ENCODE measurements at regions not wholly inside any gene's neighbourhood (a gene's known extent, or its start where the extent isn't known, plus 50 kb on each side); places are given as distances from the start of the nearest gene placed in this dataset.

DNA sequence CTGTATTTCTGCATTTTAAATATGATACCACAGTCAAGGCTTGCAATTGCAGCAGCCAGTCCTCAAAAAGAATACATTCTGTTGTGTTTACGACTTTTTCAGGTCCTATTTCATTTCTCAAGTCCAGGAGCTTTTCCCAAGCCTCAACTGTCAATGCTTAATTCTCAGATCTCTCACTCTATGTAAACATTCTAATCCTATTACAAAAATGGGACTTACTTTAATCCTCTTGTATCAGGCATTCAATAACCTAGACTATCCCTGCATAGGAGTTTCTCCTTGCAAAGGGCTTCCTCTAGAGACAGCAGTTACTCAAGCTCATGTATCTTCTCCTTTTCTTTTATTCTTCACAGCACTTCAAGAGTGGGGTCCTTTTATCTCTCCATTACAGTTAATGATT is 1293.0 kb downstream of the GRIK2 start:
- intact Hi-C loops (cut with micrococcal nuclease), result no loop called here

DNA sequence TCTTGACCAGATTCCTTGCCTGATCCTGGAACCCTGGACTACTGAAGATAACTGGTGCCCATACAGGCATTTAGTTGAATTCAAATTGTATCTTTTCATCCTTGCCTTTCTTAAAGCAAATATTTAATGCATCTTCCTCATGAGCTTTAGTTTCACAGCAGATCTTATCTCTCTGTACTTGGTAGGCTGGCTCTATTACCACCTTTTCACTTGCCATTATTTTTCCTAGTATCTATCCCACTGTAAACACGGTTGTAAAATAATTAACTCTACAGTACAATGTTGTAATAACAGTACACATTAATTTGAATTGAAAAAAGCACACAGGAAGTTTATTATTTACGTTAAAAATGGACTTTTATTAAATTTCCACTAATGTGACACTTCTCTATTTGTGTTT is 1286.9 kb downstream of the GRIK2 start:
- intact Hi-C loops (cut with micrococcal nuclease), result no loop called here

DNA sequence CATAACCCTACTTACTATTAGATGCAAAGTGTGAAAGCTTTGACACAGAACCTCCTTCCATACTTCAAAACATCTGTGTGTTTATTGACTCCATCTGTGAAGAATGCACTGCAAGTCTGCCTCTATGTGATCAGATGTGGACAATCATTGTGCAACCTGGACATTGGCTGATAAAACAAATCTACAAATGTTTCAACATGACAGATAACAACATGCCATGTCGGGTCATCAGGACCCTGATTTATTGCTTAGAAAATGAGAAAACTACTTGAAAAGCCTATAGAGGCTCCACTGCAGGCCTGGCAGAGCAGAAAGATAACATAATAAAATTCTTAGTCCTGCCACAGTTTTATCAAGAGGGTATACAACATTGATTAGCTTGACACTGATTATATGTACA is 1286.4 kb downstream of the GRIK2 start:
- intact Hi-C loops (cut with micrococcal nuclease), result no loop called here

DNA sequence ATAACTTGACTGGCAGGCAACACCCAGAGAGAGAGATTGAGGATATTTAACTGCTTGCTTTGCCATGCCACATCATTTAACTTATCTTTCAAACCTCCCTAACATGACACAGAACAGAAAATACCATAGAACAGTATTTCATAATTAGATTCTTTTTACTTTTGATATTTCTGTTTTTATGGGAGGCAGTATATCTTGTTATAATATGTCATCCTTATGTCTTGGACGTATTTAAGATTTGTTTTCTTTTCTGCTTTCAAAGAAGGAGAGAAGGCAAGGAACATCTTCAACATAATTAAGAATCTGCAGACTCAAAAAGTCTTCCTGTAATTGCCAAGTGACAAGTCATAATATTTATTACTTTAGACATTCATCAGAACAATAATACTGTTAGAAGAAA is 1283.7 kb downstream of the GRIK2 start:
- intact Hi-C loops (cut with micrococcal nuclease), result no loop called here

DNA sequence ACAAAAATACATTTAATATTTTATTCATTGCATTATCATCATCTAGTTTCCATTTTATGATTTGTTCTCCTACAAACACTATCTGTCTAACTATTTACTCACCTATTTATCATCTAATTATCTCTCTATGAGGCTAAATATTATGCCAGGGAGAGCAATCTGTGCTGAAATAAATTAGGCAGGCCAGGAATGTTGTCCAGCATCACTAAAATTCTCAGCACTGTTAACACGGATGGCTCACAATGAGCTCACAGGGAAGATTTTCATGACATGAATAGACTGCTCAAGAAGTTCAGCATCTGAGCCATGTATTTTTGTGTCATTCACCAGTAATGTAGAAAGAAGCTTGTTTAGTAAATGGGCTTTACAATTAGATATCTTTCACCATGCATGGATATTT is 1277.2 kb downstream of the GRIK2 start:
- intact Hi-C loops (cut with micrococcal nuclease), result no loop called here

DNA sequence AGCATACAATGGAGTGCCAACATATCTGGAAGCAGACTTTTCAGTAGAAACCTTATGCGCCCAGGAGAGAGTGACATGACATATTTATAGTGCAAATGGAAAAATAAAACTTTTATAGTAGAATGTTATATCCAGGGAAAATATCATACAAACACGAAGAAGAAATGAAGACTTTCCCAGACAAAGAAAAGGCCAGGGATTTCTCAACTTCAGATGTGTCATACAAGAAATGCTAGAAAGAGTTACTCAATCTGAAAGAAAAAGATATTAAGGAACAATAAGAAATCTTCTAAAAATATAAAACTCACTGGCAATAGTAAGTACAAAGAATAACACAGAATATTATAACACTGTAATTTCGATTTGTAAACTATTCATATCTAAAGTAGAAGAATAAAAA is 1269.3 kb downstream of the GRIK2 start:
- intact Hi-C loops (cut with micrococcal nuclease), result no loop called here

DNA sequence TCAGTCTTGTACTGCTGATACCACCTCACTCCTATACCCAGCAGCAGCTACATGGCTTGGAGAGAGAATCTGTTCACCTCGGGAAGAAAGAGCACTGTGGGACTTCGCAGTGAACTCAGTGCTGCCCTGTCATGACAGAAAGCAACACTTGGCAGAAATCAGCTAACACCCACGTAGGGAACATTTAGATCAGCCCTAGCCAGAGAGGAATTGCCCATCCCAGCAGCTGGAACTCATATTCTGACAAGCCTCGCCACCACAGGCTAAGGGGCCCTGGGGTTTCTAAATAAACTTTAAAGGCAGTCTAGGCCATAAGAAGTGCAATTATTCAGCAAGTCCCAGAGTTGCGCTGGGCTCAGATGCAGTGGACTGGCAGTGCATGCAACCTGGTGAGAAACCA is 1266.8 kb downstream of the GRIK2 start:
- intact Hi-C loops (cut with micrococcal nuclease), result no loop called here

DNA sequence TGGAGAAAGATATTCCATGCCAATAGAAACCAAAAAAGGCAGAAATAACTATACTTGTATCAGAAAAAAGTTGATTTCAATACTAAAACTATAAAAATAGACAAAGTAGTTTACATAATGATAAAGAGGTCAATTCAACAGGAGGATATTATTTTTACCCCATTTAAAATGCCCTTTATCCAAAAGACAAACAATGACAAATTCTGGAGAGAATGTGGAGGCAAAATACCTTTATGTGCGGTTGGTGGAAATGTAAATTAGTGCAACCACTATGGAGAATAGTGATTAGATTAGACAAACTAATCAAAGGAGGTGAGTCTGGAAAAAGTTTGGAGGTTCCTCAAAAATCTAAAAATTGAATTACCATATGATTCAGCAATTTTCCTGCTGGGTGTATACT is 1262.3 kb downstream of the GRIK2 start:
- intact Hi-C loops (cut with micrococcal nuclease), result no loop called here

DNA sequence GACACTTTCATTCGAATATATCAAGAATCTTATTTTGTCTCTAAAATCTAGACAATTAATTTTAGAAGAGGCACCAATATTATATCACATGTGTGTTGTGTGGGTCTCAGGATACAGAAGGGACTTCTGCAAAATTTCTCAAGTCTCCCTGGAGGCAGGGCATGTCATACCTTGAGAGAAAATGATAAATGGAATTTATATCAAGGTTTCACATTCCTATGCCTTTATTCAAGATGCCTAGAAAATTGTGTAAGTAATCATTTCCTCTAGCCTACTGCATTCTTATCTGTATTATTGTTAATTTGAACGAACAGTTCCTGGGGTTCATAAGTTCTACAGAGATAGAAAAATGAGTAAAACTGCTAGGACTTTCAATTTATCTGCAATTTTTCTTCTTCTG is 1247.9 kb downstream of the GRIK2 start:
- intact Hi-C loops (cut with micrococcal nuclease), result no loop called here

DNA sequence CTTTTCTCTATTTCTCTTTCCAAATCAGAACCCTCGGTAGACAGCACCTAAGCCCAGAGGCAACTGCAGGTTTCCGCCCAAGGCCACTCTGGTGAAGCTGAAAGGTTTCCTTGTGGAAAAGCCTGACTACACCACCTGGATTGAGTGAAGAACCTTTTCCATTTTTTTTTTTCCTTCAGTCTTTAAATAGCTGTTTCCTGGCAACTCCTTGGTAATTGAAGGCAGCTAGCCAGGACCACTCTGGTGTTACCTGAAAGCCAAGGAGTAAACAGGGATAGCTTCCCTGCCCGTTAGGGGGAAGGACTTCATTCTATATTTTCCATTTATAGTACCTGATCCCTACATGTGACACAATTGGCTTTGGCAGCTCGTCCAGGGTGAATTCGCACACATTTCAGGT is 1238.4 kb downstream of the GRIK2 start:
- intact Hi-C loops (cut with micrococcal nuclease), result no loop called here

DNA sequence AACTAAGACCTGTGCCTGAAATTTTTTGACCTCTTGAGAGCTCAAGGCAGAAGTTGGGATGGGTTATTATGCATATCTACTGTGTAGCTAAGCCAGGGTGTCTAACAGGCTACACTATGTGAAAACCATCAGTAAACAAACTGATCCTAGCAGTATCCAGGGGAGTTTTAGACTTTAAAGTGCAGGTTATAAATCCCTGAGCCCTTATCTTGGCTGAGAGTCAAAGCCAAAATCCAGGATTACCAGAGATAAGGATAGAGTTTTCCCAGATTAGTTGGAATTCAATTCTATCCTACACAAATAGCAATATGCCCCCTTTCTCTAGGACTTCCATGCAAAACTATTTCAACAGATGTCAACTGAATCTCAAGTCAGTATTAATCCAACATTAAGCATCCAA is 1229.7 kb downstream of the GRIK2 start:
- intact Hi-C loops (cut with micrococcal nuclease), result no loop called here

DNA sequence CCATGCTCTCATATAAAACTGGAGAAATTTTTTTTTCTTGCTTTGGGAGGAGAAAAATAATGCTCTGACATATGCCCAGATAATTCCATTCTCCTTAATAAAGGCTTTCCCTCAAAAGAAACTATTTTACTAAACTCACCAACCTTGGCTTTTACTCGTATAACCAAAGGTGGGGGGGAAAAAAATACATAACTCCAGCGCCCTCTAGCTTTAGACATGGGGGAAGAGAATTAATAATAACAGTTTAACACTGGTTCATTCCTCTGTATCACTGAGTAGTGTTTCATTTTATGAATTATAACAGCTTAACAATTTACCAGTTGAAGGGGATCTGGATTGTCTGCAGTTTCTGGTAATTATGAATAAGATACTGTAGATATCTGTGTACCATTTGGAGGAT is 1226.1 kb downstream of the GRIK2 start:
- intact Hi-C loops (cut with micrococcal nuclease), result no loop called here

DNA sequence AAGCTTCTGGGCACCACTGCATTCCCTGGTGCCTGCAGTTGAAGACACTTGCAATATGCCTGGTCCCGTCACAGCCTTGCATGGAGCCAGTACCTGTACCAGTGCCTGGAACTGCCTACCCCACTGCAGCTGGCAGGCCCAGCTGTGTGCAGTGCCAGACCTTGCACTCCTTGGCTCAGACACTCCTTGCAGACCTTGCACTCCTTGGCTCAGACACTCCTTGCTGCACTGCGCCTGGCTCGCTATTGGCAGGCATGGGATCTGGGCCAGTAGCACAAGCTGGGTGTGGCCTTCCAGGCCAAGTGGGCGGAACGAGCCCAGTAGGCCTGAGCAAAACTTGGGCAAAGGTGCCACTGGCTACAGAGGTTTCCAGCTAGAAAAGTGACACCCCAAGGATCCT is 1189.1 kb downstream of the GRIK2 start:
- intact Hi-C loops (cut with micrococcal nuclease), result no loop called here

DNA sequence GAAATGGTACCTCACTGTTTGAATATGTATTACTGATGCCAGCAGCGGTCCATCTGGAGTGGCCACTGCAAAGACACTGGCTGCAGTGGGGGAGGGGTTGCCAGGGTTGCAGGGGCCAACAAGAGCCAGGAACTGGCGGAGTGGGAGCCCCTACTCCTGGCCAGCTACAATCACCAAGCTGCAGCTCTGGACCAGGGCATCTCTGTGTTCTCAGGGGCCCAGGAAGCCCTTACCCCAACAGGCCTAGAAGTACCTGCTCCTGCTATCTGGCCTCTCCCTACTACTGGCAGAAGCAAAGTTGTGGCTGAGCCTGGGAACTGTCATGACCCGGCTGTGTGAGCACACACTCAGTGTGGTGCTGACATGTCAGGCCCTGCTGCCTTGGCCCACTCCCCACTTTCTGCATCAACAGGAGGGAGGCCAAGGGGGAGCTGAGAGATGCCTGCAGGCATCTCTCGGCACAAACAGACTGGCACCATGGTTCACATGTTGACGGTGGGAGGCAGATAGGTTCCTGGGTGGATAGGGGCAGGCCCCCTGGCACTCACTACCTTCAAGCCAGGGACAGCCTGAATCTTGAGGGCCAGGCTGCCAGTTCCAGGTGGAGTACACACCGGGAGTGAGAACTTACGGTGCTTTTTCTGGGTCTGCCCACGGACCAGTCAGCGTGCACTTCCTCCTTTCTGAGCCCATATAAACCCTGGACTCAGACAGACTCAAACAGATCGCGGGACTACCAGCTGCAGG is 1188.0 kb downstream of the GRIK2 start:
- intact Hi-C loops (cut with micrococcal nuclease), result no loop called here

DNA sequence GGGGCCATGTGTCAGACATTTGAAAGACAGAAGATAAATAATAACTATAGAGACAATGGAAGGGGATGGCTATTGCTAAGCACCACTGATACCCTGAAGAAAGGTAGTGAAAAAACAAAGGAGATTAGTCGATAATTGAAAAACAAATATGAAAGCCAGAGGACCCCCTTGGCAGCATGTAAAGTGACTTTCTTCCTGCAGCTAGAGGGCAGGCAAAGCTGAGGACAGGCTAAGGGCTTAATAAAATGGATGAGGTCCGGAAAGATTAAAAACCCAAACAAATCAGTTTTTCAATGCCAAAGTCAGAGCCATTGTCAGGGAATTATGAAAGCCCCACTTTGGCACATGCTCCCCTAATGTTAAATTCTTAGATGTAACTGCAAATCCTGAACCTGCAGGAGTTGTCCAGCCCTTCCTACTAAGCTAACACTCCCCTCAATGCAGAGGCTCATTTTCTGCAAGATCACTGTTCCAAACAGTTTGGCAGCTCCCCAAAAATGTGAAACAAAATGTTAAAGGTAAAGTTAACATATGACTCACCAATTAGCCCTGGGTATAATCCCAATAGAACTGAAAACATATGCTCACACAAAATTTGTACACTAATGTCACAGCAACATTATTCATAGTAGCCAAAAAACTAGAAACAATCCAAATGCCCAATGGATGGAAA is 1177.9 kb downstream of the GRIK2 start:
- intact Hi-C loops (cut with micrococcal nuclease), result no loop called here

DNA sequence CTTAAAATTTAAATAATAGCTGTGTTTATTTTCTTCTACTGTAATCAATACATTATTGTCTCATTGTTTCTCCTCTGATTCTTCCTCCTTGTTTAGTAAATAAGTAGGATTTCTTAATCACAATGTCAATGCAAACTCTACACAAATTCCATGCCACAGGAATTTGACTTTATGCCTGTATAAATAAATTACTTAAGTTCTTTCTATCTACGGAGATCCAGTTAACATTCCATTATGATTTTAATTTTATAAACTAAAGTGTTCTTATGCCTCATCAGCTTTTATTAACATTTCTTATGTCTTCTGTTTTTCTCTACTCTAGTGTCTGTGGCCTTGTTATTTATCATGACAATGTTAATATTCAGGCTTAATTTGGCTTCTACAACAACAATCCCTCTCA is 1169.2 kb downstream of the GRIK2 start:
- intact Hi-C loops (cut with micrococcal nuclease), result no loop called here

DNA sequence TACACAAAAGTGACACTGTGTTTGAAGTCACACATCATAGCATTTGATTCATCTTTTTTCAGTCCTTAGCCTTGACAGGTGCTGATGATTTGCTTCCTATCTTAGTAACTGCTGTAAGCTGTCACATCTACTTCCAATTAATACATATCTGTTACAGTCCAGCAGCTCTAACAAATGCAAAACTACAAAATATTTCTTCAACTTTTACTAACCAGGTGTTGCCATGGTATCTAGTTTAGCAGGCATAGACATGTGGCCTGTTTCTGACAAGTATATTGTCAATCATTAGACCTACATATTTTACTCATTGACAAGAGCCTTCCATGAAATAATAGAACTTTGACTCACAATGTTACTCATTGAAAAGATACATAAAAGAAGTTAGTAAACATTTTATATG is 1159.7 kb downstream of the GRIK2 start:
- intact Hi-C loops (cut with micrococcal nuclease), result no loop called here

DNA sequence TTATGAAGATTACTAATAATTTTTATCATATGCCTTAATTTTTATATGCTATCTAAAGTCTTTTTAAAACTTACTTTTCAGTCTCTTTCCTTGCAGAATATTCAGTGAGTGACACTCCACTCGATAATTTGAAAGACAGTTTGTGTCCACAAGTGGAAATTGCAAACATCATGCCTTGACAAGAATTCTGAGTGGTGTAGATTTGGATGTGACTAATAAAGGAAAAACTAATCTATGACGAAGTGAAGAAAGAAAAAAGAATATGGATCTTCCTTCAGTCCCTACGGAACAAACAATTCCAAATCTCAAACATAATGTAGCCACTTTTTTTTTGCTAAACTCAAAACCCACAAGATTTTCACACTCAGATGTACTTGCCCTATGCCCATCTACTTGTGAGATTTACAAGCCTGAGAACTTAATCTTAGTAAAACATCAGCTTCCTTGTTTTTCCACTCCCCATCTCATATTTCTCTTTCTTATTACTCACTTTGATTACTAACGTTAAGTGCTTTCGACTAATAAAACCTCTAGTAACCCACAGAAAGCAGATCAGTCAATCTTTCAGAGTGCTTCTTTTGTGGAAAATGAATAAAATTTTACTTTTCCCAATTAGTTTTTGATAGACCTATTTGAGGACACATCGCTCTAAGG is 1155.8 kb downstream of the GRIK2 start:
- intact Hi-C loops (cut with micrococcal nuclease), result no loop called here

DNA sequence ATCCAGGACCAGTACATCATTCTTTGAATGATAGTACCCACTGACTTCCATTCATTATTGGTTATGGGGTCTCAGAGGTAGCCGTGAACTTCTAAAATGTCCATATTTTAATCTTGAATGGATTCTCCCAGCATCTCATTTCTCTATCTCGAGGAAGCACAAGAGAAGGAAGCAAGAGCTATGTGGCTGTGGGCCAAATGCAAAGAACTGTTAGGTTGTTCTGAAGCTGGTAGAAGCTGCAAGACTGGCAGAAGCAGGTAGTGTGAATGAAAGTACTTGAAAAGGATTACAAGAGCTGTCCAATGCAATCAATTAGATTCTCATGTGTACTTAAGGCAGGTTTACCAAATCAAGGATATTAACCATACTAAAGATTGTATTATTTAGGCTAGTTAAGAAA is 1131.8 kb downstream of the GRIK2 start:
- intact Hi-C loops (cut with micrococcal nuclease), result no loop called here

DNA sequence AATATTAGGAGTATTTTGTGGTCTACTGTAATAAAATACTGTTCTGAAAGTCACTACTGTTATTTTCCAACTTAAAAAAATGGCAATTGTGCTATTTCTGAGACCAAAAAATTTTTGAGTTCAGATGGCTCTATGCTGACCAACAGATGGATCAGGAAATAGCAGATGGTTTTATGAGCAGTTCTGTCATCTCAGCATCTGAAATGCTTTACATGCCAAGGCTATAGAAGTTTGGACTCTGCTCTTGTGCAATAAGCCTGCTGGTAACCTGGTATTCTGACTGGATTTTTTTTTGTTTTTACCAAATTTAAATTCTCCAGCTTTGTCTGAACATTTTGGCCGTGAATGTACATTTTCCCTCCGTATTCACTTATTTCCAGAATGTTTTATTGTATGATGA is 1127.5 kb downstream of the GRIK2 start:
- intact Hi-C loops (cut with micrococcal nuclease), result no loop called here

DNA sequence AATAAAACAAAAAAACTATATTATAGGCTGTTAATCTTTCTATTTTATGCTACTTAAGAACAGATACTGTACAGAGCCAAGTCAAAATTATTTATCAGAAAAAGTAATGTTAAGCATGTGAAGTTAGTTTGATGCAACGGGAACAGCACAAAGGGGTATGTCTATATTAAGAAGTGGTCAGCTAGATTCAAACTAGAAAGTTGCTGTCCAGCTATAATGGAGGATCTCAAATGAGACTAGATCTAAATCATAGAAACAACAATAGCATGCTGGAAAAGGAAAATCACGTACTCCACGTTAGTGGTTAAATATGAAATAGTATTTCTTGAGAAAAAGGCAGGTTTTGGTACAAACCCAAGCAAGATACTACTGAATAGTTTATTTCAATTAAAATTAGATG is 1124.0 kb downstream of the GRIK2 start:
- intact Hi-C loops (cut with micrococcal nuclease), result no loop called here

DNA sequence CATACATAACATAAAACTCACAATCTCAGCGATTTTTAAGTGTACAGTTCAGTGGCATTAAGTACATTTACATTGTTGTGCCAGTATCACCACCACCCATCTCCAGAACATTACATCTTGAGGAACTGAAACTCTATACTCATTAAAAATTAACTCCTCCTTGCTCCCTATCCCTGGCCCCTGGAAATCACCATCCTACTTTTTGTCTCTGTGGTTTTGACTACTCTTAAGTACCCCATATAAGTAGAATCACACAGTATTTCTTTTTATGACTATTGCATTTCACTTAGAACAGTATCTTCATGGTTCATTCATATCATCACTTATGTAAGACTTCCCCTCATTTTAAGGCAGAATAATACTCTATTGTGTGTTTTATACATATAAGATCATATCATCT is 1108.1 kb downstream of the GRIK2 start:
- intact Hi-C loops (cut with micrococcal nuclease), result no loop called here

DNA sequence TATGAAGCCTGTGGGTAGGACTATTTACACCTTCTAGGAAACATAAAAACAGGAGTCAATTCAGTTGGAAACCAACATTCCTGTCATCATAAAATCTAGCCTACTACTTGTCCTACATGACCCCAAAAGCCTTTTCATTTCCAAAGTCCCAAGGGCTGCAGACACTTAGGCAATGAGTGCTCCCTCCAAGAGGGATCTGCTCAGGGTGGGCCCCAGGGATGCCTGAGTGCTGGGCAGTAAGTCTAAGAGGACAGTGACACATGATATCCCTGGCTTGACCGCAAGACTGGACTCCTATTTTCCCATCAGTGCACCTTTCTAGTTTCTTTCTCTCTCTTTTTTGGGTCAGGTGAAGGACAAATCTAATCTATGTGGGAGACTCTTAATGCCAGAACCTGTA is 1101.3 kb downstream of the GRIK2 start:
- intact Hi-C loops (cut with micrococcal nuclease), result no loop called here
